HG03039 (cell line): ENCODE measurements at regions not wholly inside any gene's neighbourhood (a gene's known extent, or its start where the extent isn't known, plus 50 kb on each side); places are given as distances from the start of the nearest gene placed in this dataset.
A peak's percentile ranks its signal among the peaks of the same experiment; 100 is the strongest.
"Not testable (repeated sequence)": the region's sequence is repeated elsewhere in the genome, so short reads cannot be mapped to it uniquely, and the experiment has no call there.

ENCODE experiments used
- ATAC-seq: cut with Tn5 transposase; IDR thresholded peaks from one replicate; pipeline ENCODE4 v1.9.1; 2021; ENCODE audit warnings: mild to moderate bottlenecking, moderate library complexity; ENCODE audit not compliant: unreplicated experiment

GRCh38 chr6:91081452-91082067 is 494.7 kb upstream of the MAP3K7 start:
- no peak for ATAC-seq

DNA sequence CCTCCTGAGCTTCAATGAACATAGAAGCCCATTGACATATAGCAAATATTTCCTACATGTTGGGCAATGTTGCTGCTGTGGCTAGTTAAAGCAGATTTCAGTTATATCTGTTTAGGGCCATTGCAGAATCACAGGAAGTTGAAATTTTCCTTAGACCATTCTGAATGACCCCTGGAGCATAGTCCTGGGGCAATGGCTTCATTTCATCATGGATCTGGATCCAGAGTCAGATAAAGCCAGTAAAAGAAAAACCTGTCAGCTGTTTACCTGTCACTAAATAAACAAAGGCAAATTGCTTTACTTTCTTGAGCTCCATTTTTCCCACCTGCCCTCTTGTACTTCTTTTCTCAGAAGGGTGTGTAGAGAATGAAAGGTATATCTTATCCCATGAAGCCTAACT is 494.0 kb upstream of the MAP3K7 start:
- ATAC-seq, result no peak

- no peak for ATAC-seq
Observed at GRCh38 chr6:91079969-91080368, 493.1 kb upstream of the MAP3K7 start.

DNA sequence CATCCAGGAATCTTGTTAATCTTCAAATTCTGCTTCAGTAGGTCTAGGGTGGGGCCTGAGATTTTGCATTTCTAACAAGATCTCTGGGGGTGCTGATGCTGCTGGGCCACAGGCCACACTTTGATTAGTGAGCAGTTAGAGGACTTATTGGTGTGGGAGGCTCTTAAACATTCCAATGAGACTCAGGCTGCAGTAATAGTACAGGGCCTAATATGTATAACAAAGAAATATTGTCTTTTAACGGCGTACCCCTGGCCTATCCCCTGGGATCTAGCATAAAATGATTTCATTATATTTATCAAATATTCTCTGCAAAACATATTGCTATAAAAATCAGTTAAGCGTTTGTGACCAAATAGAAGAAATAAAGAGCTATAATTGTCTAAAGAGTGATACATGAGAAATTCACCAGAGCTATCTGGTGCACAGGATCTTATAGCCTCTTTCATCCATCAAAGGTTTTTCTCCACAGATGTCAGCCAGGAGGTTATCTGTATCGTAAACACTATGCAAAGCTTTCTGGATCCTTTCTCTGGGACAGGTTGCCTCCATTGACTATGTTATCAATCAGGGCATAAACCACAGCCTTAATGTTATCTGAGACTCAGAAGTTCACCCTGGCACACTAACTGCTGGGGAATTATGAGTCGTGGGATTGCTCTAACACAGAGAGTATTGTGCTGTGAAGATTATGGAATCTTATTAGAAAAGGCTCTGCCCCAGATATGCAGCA is 488.5 kb upstream of the MAP3K7 start:
- ATAC-seq, result no peak

- no peak for ATAC-seq
Observed at GRCh38 chr6:91063362-91063761, 476.5 kb upstream of the MAP3K7 start.

DNA sequence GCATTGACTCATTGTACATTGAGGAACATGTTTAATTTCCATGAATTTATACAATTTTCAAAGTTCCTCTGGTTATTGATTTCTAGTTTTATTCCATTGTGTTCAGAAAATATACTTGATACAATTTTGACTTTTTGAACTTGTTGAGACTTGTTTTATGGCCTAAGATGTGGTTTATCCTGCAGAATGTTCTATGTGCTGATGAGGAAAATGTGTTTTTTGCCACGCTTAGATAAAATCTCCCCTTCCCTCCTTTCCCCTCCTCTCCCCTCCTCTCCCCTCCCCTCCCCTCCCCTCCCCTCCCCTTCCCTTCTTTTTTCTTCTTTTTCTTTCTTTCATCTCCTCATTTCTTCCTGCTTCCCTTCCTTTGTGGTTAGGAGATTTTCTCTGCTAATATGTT is 470.8 kb upstream of the MAP3K7 start:
- ATAC-seq, result no peak

DNA sequence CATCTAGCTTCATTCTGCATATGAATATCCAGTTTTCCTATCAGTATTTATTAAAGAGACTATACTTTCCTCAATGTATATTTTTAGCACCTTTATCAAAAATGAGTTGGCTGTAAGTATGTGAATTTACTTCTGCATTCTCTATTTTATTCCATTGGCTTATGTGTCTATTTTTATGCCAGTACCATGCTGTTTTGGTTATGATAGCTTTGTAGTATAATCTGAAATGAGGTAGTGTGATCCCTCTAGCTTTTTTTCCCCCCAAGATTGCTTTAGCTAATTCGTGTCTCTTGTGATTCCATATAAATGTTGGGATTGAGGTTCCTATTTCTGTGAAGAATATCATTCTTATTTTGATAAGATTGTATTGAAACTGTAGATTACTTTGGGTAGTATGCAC is 469.1 kb upstream of the MAP3K7 start:
- ATAC-seq, result no peak

DNA sequence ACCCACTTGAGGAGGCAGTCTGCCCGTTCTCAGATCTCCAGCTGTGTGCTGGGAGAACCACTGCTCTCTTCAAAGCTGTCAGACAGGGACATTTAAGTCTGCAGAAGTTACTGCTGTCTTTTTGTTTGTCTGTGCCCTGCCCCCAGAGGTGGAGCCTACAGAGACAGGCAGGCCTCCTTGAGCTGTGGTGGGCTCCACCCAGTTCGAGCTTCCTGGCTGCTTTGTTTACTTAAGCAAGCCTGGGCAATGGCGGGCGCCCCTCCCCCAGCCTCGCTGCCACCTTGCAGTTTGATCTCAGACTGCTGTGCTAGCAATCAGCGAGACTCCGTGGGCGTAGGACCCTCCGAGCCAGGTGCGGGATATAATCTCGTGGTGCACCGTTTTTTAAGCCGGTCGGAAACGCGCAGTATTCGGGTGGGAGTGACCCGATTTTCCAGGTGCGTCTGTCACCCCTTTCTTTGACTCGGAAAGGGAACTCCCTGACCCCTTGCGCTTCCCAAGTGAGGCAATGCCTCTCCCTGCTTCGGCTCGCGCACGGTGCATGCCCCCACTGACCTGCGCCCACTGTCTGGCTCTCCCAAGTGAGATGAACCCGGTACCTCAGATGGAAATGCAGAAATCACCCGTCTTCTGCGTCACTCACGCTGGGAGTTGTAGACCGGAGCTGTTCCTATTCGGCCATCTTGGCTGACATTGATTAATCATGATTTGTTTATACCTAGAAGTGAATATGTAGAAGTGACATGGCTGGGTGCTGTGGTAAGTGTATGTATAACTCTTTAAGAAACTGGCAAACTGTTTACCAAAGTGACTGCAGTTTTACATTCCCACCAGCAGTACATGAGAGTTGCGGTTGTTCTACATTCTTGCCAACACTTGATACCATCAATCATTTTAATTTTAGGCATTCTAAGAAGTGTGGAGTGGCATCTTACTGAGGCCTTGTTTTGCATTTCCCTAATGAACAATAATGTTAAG is 465.9 kb upstream of the MAP3K7 start:
- ATAC-seq, result not testable (repeated sequence)

DNA sequence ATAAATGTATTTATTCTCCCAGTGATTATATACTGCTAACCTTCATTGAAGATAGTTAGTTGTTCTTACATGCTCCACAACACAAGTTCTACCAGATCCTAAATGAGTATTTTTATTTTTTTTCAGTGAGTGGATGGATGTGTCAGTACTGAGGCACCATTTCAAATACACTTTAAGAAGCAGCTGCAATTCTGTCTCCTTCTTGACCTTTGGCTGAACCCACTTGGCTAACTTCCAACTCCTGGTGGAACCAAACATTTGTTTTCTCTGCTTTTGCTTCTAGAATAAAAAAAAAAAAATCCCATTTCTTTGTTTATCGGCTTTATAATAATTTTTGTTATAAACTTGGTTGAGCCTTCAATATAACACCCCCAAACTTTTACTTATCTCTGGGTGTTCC is 458.3 kb upstream of the MAP3K7 start:
- ATAC-seq, result no peak

DNA sequence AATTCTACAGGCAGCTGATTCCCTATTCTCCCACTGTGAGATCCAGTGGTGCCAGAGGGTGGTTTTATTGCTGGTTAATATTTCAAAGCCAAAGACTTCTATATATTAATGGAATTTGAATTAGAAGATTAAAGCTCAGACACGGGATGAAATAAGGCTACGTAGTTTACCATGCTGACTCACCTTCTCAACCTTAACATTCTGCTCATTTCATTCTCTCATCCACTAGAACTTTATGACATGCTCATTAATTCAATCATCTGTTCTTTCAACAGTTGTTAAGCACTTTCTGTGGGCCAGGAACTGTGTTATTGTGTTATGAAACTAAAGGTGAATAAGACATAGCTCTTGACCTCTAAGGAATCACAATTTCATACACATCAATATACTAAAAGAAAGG is 456.9 kb upstream of the MAP3K7 start:
- ATAC-seq, result no peak

DNA sequence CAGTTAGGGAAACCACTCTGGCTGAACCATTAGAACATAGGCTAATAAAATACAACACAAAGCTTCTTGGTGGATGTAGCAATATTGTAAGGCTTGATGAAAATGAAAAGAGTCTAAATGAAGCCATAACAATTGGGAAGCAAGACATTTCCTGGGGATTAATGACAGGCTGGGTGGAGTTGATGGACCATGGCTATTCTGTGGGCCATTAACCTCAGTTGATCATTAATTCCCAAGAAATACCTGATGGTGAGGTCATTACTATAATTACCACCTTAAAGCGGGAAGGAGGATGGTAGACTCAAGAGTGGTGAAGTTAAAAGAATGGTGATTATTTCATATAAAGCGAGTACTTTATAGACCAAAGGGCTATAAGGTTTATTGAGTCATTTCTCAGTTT is 455.8 kb upstream of the MAP3K7 start:
- no peak for ATAC-seq

GRCh38 chr6:91033964-91034363 is 447.1 kb upstream of the MAP3K7 start:
- ATAC-seq, result no peak

- ATAC-seq, result no peak
Observed at GRCh38 chr6:91031581-91031980, 444.7 kb upstream of the MAP3K7 start.

- no peak for ATAC-seq
Observed at GRCh38 chr6:91029211-91029610, 442.3 kb upstream of the MAP3K7 start.

GRCh38 chr6:91023529-91023928 is 436.7 kb upstream of the MAP3K7 start:
- no peak for ATAC-seq

DNA sequence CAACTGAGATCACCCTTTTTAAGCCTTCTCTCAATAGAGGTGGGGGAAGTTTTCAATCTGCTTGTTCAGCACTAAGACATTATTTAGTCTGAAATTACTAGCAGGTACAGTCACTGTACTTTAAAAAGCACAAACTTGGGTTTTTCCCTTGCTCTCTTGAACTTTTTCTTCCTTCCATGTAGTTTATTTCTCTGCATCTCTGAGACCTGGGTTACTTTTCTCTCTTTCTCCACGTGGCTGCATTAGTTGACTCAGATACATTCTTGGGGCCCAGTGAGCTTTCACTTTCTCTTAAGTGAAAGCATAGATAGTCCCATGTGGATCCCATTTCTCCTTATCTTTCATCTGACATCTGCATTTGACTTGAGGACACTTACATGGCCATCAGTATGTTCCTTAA is 433.9 kb upstream of the MAP3K7 start:
- ATAC-seq, result peak; percentile 92

DNA sequence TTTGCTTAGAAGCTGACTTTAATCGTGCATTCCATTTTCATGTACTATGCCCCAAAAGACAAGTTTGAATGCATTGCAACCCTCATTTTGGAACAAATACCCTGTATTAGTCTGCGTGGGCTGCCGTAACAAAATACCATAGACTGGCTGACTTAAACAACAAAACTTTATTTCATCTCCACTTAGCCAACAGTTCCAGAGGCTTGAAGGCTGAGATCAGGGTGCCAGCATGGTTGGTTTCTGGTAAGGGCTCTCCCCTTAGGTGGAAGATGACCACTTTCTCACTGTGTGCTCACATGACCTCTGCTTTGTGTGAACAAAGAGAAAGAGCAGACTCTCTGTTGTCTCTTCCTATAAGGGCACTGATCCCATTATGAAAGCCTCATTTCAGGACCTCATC is 431.7 kb upstream of the MAP3K7 start:
- no peak for ATAC-seq

DNA sequence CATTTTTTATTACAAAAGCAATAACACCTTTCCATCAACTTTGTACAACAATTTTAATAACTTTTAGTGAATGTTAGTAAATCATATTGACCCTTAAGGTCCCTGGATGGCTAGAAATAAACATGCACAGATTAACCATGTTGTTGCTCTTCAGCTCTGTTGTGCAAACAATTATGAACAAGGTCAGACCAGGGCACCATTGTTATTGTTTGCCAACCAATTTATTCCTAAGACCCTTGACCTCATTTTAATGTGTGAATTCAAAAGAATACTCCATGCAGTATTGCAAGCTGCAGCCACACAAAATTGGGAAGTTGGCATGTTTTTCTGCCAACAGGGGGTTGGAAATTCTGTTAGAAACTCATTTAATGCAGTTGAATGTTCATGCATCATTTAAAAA is 426.6 kb upstream of the MAP3K7 start:
- ATAC-seq, result no peak

GRCh38 chr6:90997076-90997475 is 410.2 kb upstream of the MAP3K7 start:
- no peak for ATAC-seq

DNA sequence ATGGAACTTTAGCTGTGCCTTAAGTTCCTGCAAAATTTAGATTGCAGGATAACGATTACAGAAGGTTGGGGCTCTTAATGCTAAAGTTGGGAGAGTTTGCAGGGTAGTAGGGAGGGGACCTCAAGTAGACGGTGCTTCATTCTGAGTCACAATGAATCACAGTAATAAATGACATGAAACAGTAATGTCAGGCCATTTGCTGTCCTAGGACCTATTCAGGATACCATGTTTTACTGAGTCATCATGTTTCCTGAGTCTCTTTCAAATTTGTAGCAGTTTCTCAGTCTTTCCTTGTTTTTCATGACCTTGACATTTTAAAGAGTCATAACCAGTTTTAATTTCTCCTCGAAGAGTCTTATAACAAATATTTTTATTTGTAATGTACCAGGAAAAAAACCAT is 406.9 kb upstream of the MAP3K7 start:
- no peak for ATAC-seq

- no peak for ATAC-seq
Observed at GRCh38 chr6:90989763-90990162, 402.9 kb upstream of the MAP3K7 start.

DNA sequence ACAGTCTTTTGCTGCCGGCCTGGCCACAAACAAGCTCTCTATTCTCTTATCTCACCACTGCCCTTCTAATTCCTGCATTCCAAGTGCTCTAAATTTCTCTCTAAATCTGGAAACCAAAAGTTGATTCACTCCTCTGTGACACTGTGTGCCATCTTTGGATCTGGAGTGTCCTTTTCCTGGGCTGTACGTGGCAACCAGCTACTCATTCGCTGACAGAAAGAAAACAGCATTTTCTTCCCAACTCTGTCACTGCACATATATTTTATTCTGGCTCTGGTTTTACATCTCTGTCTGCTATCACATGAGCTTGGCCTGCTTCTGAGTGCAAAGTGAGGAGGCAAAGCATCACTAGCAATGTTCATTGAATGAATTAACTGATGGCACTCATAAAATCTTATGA is 397.2 kb upstream of the MAP3K7 start:
- ATAC-seq, result no peak
